Ovary (tissue), 3 donors: ENCODE measurements at regions not wholly inside any gene's neighbourhood (a gene's known extent, or its start where the extent isn't known, plus 50 kb on each side); places are given as distances from the start of the nearest gene placed in this dataset.

Experiments used
- EP300 ChIP-seq: sonication (generic); formaldehyde crosslinking; IDR thresholded peaks from one replicate; pipeline ENCODE4 v1.6.1; 2017; ENCODE audit warnings: antibody characterized with exemption
- POLR2A ChIP-seq: fragments of 450-650 bp; IDR thresholded peaks from one replicate; pipeline ENCODE4 v1.6.1; 2017; ENCODE audit warnings: antibody characterized with exemption, mild to moderate bottlenecking, moderate library complexity
- TF ChIP-seq, protein P1 (sequence below), 3 donors: fragments of 450-650 bp in 2 of 3; fragments of 200-600 bp in 1 of 3; IDR thresholded peaks; one replicate each; pipeline versions ENCODE4 v1.5.1 to v1.8.0; 2016 to 2022; ENCODE audit warnings: antibody characterized with exemption in 3 of 3, mild to moderate bottlenecking in 1 of 3
- donor health status: DM: no; HTN: no; CAD: no.

DNA sequence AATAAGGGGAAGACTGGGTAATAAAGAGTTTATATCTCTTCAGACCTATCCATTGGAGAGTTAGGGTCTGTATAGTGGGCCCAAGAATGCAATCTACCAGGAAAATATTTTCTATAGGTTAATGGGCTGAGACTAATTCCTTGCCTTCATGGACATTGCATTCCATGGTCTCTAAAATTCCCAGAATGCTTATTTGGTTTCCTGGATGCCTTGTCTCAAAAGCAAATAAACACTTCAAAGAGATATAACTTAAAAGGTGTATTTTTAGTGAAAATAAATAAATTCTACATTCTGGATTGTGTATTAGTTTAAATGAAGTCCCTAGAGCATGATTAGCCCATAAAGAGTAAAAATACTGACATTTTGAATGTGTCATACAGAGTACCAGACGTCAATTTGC lies 550.1 kb upstream of the PKN2 start:
- no peak for TF ChIP-seq POLR2A
- TF ChIP-seq, protein P1, sequence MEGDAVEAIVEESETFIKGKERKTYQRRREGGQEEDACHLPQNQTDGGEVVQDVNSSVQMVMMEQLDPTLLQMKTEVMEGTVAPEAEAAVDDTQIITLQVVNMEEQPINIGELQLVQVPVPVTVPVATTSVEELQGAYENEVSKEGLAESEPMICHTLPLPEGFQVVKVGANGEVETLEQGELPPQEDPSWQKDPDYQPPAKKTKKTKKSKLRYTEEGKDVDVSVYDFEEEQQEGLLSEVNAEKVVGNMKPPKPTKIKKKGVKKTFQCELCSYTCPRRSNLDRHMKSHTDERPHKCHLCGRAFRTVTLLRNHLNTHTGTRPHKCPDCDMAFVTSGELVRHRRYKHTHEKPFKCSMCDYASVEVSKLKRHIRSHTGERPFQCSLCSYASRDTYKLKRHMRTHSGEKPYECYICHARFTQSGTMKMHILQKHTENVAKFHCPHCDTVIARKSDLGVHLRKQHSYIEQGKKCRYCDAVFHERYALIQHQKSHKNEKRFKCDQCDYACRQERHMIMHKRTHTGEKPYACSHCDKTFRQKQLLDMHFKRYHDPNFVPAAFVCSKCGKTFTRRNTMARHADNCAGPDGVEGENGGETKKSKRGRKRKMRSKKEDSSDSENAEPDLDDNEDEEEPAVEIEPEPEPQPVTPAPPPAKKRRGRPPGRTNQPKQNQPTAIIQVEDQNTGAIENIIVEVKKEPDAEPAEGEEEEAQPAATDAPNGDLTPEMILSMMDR (IDR thresholded peaks at IDR 0.05), result no peak
- no peak for TF ChIP-seq EP300
